ENCODE measurements at regions not wholly inside any gene's neighbourhood (a gene's known extent, or its start where the extent isn't known, plus 50 kb on each side); places are given as distances from the start of the nearest gene placed in this dataset.

- TF ChIP-seq RXRA (IDR thresholded peaks at IDR 0.05; ENCODE audit: borderline replicate concordance, low read depth) (no peak), RAD21 (IDR thresholded peaks at IDR 0.05; ENCODE audit: low read length) (no peak)
- TF ChIP-seq, protein P1, sequence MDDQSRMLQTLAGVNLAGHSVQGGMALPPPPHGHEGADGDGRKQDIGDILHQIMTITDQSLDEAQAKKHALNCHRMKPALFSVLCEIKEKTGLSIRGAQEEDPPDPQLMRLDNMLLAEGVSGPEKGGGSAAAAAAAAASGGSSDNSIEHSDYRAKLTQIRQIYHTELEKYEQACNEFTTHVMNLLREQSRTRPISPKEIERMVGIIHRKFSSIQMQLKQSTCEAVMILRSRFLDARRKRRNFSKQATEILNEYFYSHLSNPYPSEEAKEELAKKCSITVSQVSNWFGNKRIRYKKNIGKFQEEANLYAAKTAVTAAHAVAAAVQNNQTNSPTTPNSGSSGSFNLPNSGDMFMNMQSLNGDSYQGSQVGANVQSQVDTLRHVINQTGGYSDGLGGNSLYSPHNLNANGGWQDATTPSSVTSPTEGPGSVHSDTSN (IDR thresholded peaks at IDR 0.05) = no peak
Observed at GRCh38 chr11:25902476-25902875, 429.5 kb upstream of the ANO3 start.

Data from SK-N-SH (cell line).